Loucy (cell line): ENCODE measurements at regions not wholly inside any gene's neighbourhood (a gene's known extent, or its start where the extent isn't known, plus 50 kb on each side); places are given as distances from the start of the nearest gene placed in this dataset.

ENCODE experiments used
- H2AFZ ChIP-seq: fragments of 200-600 bp; sonication (generic); 2 replicates; pipeline ENCODE4 v1.6.0; 2016; ENCODE audit warnings: antibody characterized with exemption, mild to moderate bottlenecking, low read length, moderate library complexity
- H3F3A ChIP-seq: fragments of 200-600 bp; 2 replicates; pipeline ENCODE4 v1.6.0; 2016; ENCODE audit warnings: antibody characterized with exemption, low read depth, mild to moderate bottlenecking
- H3K27me3 ChIP-seq: fragments of 200-600 bp; sonication (generic); 2 replicates; pipeline ENCODE4 v1.6.1; 2014; ENCODE audit warnings: low read length, mild to moderate bottlenecking; ENCODE audit not compliant: insufficient read depth, poor library complexity, severe bottlenecking
- H3K36me3 ChIP-seq: fragments of 200-600 bp; sonication (generic); 2 replicates; pipeline ENCODE4 v1.6.1; 2016; ENCODE audit warnings: low read length; ENCODE audit not compliant: insufficient read depth
- H3K4me1 ChIP-seq: fragments of 200-600 bp; sonication (generic); 2 replicates; pipeline ENCODE4 v1.5.1; 2014; ENCODE audit warnings: low read length, mild to moderate bottlenecking; ENCODE audit not compliant: insufficient read depth, poor library complexity, severe bottlenecking
- H3K4me2 ChIP-seq: fragments of 200-600 bp; sonication (generic); 2 replicates; pipeline ENCODE4 v1.6.0; 2014; ENCODE audit warnings: antibody characterized with exemption, low read length, low read depth, mild to moderate bottlenecking; ENCODE audit not compliant: poor library complexity, severe bottlenecking
- H3K4me3 ChIP-seq: fragments of 200-600 bp; sonication (generic); 2 replicates; pipeline ENCODE4 v1.5.1; 2014; ENCODE audit warnings: low read length, mild to moderate bottlenecking, mixed read lengths; ENCODE audit not compliant: poor library complexity, severe bottlenecking
- H3K79me2 ChIP-seq: fragments of 200-600 bp; sonication (generic); 2 replicates; pipeline ENCODE4 v1.6.1; 2014; ENCODE audit warnings: low read length; ENCODE audit not compliant: insufficient read depth
- H3K9ac ChIP-seq: fragments of 200-600 bp; sonication (generic); 2 replicates; pipeline ENCODE4 v1.6.0; 2014; ENCODE audit warnings: mild to moderate bottlenecking, low read depth, low read length, moderate library complexity; ENCODE audit not compliant: poor library complexity, severe bottlenecking
- H3K9me2 ChIP-seq: fragments of 200-600 bp; sonication (generic); replicated peaks from 2 replicates; pipeline ENCODE4 v1.6.1; 2016; ENCODE audit warnings: low read depth, low read length, mixed read lengths
- H3K9me3 ChIP-seq: fragments of 200-600 bp; sonication (generic); 2 replicates; pipeline ENCODE4 v1.6.1; 2014; ENCODE audit warnings: mild to moderate bottlenecking, antibody characterized with exemption, low read length, low read depth; ENCODE audit not compliant: insufficient read depth
- H4K20me1 ChIP-seq: fragments of 200-600 bp; sonication (generic); 2 replicates; pipeline ENCODE4 v1.6.0; 2014; ENCODE audit warnings: antibody characterized with exemption, low read length, mild to moderate bottlenecking; ENCODE audit not compliant: insufficient read depth, poor library complexity, severe bottlenecking
- CTCF ChIP-seq: fragments of 200-600 bp; sonication (generic); conservative IDR thresholded peaks from 2 replicates; pipeline ENCODE4 v1.5.1; 2014; ENCODE audit warnings: mild to moderate bottlenecking, antibody characterized with exemption, low read length
- EZH2phosphoT487 ChIP-seq: fragments of 200-600 bp; IDR thresholded peaks from 2 replicates; pipeline ENCODE4 v1.6.1; 2018; ENCODE audit warnings: antibody characterized with exemption, mild to moderate bottlenecking, moderate library complexity, borderline replicate concordance

- H4K20me1 ChIP-seq, result no peaks in the 10 kb centered on the region
- TF ChIP-seq EZH2phosphoT487, result no peak
- TF ChIP-seq CTCF, result no peak
- no peak overlapping the region for H3K9ac ChIP-seq
- H3K36me3 ChIP-seq, result no peaks in the 10 kb centered on the region
- H3K79me2 ChIP-seq, result no peaks in the 10 kb centered on the region
- H3F3A ChIP-seq, result no peaks in the 10 kb centered on the region
- no peaks in the 10 kb centered on the region for H3K9me3 ChIP-seq
- no peaks in the 10 kb centered on the region for H3K9me2 ChIP-seq
- H3K4me2 ChIP-seq, result peak overlapping the region; percentile 4
- no peaks in the 10 kb centered on the region for H3K27me3 ChIP-seq
- H3K4me1 ChIP-seq, result peaks cover 22% of the 10 kb centered on the region
- H3K4me3 ChIP-seq, result no peak overlapping the region
- no peak overlapping the region for H2AFZ ChIP-seq
These were observed 251.2 kb upstream of the DPYD start for GRCh38 chr1:98172022-98172421.

DNA sequence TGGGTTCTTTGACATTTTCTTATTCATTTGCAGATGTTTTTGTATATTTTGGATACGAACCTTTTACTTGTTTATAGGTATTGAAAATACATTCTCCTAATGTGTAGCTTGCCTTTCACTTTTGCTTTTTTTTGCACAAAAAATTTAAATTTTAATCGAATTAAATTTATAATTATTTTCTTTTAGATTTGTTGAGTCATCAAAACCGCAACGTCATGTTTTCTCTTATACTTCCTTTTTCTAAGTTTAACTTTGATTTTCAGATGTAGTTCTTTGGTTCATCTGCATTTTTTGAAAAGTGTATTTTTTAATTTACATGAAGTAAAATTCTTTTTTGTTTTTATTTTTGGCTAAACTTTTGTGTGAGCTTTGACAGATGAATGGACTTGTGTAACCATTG lies 243.7 kb upstream of the DPYD start:
- Histone ChIP-seq H3K27me3 (no peaks in the 10 kb centered on the region), H3K4me3 (no peak overlapping the region), H3K9ac (no peak overlapping the region), H3K9me3 (no peaks in the 10 kb centered on the region), H3K36me3 (no peaks in the 10 kb centered on the region), H4K20me1 (no peaks in the 10 kb centered on the region), H3K4me2 (no peak overlapping the region), H3F3A (no peaks in the 10 kb centered on the region), H3K79me2 (no peaks in the 10 kb centered on the region), H2AFZ (no peak overlapping the region), H3K9me2 (no peaks in the 10 kb centered on the region), H3K4me1 (no peaks in the 10 kb centered on the region)
- TF ChIP-seq EZH2phosphoT487 (no peak), CTCF (no peak)

- no peaks in the 10 kb centered on the region for H3K27me3 ChIP-seq
- H3K9me2 ChIP-seq, result no peaks in the 10 kb centered on the region
- no peaks in the 10 kb centered on the region; the same call in 1 of the 2 replicates for H3F3A ChIP-seq
- H3K36me3 ChIP-seq, result no peaks in the 10 kb centered on the region
- no peak overlapping the region for H3K9ac ChIP-seq
- no peak overlapping the region for H2AFZ ChIP-seq
- no peaks in the 10 kb centered on the region for H3K79me2 ChIP-seq
- no peak overlapping the region for H3K4me2 ChIP-seq
- 0 out of 2 replicates have a peak, but pooled peaks cover 5% of the 10 kb centered on the region for H3K9me3 ChIP-seq
- no peaks in the 10 kb centered on the region for H4K20me1 ChIP-seq
- H3K4me3 ChIP-seq, result no peak overlapping the region
- TF ChIP-seq CTCF (no peak), EZH2phosphoT487 (no peak)
- H3K4me1 ChIP-seq, result no peaks in the 10 kb centered on the region
These were observed 236.9 kb upstream of the DPYD start for GRCh38 chr1:98157524-98158313.
